ENCODE measurements at regions not wholly inside any gene's neighbourhood (a gene's known extent, or its start where the extent isn't known, plus 50 kb on each side); places are given as distances from the start of the nearest gene placed in this dataset.

DNA sequence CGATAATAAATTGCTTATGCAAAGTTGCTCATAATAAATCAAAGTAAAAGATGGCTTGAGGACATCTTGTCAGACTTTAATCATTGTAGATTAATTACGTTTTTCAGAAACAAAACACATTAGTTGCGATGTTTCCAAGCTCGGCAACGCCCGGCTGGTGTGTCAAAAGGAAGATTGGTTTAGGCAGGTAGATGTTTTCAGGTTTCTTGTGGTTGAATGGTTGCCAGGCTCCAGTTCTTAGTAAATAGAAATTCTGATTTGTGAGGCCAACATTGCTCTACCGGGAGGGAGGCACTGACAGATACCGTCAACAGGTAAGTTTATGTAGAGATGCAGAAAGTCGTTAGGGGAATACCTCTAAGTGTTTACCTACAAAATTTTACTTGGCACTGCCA is 280.3 kb downstream of the NPR3 start:
- DNase-seq = no peak
- Mint-ChIP-seq H3K4me1 (ENCODE audit: low read depth) (no peaks in the 10 kb centered on the region), H3K36me3 (ENCODE audit: low read depth) (no peaks in the 10 kb centered on the region), H3K27ac (no peak overlapping the region), H3K4me3 (no peak overlapping the region), H3K9me3 (peaks cover 2% of the 10 kb centered on the region), H3K27me3 (no peaks in the 10 kb centered on the region)
- no peak for TF ChIP-seq CTCF (IDR thresholded peaks at IDR 0.05)
- ATAC-seq = no peak
- CTCF ChIA-PET = no interaction called here
- POLR2A ChIA-PET = no interaction called here
- intact Hi-C loops (cut with micrococcal nuclease) = no loop called here

- no peaks in the 10 kb centered on the region for H3K4me1 Mint-ChIP-seq (ENCODE audit: low read depth)
- H3K27me3 Mint-ChIP-seq = no peaks in the 10 kb centered on the region
- ATAC-seq (no peak), DNase-seq (no peak)
- CTCF ChIA-PET = no interaction called here
- intact Hi-C loops (cut with micrococcal nuclease) = no loop called here
- POLR2A ChIA-PET = no interaction called here
- no peaks in the 10 kb centered on the region for H3K36me3 Mint-ChIP-seq (ENCODE audit: low read depth)
- peaks cover 4% of the 10 kb centered on the region for H3K9me3 Mint-ChIP-seq
- no peak for TF ChIP-seq CTCF (IDR thresholded peaks at IDR 0.05)
- no peak overlapping the region for H3K27ac Mint-ChIP-seq
- no peak overlapping the region for H3K4me3 Mint-ChIP-seq
These were observed 285.2 kb downstream of the NPR3 start for GRCh38 chr5:32996336-32996735.

DNA sequence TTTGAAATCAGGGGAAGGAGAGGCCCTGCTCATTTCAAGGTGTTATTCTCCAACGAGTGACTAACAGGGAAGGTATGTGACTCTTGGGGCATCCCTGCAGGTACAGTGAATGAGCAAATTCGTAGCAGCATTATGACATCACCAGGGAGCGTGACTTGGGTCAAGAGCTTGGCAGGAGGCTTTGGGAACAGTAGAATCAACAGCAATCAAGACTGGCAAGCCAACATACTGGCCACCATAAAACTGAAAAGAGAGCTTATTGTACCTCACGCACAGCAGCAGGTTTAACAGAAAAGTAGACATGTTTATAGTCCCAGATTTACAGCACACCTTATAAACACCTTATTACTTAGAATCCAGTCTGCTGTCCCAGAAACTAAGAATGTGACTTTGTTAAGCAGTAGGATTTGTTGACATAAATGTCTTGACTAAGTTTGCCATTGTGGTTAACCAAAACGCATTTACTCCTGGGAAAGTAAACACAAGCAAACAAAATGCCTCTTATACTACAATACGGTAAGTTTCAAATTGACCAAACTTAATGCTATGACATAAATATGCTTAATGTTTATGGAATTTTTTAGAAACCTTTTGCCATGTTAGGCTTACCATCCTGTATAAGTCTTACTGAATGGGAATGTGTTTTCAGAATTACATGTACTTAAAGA is 297.8 kb downstream of the NPR3 start:
- H3K27ac Mint-ChIP-seq = no peak overlapping the region
- POLR2A ChIA-PET = no interaction called here
- no peak overlapping the region for H3K4me3 Mint-ChIP-seq
- DNase-seq (no peak), ATAC-seq (no peak)
- H3K4me1 Mint-ChIP-seq (ENCODE audit: low read depth) = no peaks in the 10 kb centered on the region
- CTCF ChIA-PET = no interaction called here
- no peaks in the 10 kb centered on the region for H3K36me3 Mint-ChIP-seq (ENCODE audit: low read depth)
- TF ChIP-seq CTCF (IDR thresholded peaks at IDR 0.05) = no peak
- intact Hi-C loops (cut with micrococcal nuclease) = no loop called here
- peaks cover 7% of the 10 kb centered on the region for H3K9me3 Mint-ChIP-seq
- no peaks in the 10 kb centered on the region for H3K27me3 Mint-ChIP-seq

DNA sequence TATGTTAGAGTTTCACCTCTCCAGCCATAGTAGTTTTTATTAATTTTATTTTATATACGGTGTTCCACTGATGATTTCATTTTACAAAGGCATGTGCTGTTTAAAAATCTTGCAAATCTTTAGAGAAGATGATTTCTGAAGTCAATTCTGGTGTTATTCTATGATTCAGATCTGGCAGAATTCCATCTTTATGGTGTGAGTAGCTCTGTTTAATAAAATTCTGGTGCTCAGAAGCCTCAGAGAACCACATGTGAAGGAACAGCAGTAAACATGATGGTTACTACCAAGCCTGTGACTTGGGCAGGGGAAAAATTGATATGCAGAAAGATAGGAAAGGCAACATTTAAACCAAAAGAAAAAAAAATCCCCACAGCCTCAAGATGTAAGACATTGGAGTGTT is 299.7 kb downstream of the NPR3 start:
- DNase-seq (no peak), ATAC-seq (no peak)
- H3K4me1 Mint-ChIP-seq (ENCODE audit: low read depth) = no peaks in the 10 kb centered on the region
- intact Hi-C loops (cut with micrococcal nuclease) = no loop called here
- POLR2A ChIA-PET = no interaction called here
- no peak for TF ChIP-seq CTCF (IDR thresholded peaks at IDR 0.05)
- no peak overlapping the region for H3K4me3 Mint-ChIP-seq
- H3K27me3 Mint-ChIP-seq = no peaks in the 10 kb centered on the region
- H3K36me3 Mint-ChIP-seq (ENCODE audit: low read depth) = no peaks in the 10 kb centered on the region
- CTCF ChIA-PET = no interaction called here
- no peak overlapping the region for H3K27ac Mint-ChIP-seq
- H3K9me3 Mint-ChIP-seq = peaks cover 13% of the 10 kb centered on the region

DNA sequence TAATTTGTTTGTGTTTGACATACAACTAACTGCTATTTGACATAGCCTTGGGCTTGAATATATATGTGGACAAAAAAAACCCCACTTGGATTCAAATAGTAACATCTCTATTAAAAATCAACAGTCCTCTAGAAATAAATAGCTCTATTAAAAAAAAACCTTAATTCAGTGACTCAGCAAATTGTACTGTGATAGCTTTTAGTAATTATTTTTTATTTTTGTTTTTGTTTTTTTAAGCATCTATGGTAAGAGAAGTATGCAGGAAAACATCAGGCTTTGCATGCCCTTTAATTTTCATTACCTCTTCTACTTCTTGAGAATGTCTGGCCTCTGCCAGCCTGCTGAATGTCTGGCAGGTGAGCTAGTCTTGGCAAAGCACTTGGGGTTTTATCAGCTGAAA is 300.7 kb downstream of the NPR3 start:
- Mint-ChIP-seq H3K4me3 (no peak overlapping the region), H3K27ac (no peak overlapping the region), H3K4me1 (ENCODE audit: low read depth) (no peaks in the 10 kb centered on the region), H3K36me3 (ENCODE audit: low read depth) (no peaks in the 10 kb centered on the region), H3K9me3 (peaks cover 13% of the 10 kb centered on the region), H3K27me3 (no peaks in the 10 kb centered on the region)
- DNase-seq (no peak), ATAC-seq (no peak)
- POLR2A ChIA-PET = no interaction called here
- TF ChIP-seq CTCF (IDR thresholded peaks at IDR 0.05) = no peak
- CTCF ChIA-PET = no interaction called here
- intact Hi-C loops (cut with micrococcal nuclease) = no loop called here
